Gastrocnemius medialis (tissue), 4 donors: ENCODE measurements at regions not wholly inside any gene's neighbourhood (a gene's known extent, or its start where the extent isn't known, plus 50 kb on each side); places are given as distances from the start of the nearest gene placed in this dataset.

Experiments
- POLR2A ChIP-seq, 2 donors: fragments of 450-650 bp; IDR thresholded peaks; one replicate each; pipeline ENCODE4 v1.6.1; 2017; ENCODE audit warnings: antibody characterized with exemption in 2 of 2, mild to moderate bottlenecking in 2 of 2, moderate library complexity in 2 of 2
- TF ChIP-seq, protein P1 (sequence below), 5 experiments: fragments of 450-650 bp in 3 of 5; fragments of 200-600 bp in 2 of 5; sonication (generic) in 2 of 5; IDR thresholded peaks in 4 of 5; conservative IDR thresholded peaks in 1 of 5; 1 replicate in 4 of 5; 2 replicates in 1 of 5; pipeline ENCODE4 v1.5.1; 2016 to 2019; ENCODE audit warnings: antibody characterized with exemption in 5 of 5, mild to moderate bottlenecking in 3 of 5, moderate library complexity in 3 of 5

DNA sequence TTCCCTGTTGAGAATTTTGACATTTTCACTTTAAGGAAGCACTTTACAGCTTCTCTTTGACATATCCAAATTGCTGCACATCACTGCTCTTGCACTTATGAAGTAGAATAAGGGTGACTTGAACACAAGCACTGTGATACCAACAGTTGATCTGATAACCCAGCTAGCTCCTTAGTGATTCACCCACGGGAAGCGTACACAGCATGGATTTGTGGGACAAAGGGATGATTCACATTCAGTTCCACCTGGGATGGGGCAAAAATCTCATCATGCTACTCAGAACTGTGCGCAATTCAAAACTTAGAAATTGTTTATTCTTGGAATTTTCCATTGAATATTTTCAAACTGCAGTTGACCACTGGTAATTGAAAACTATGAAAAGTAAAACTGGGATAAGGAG lies 1565.5 kb upstream of the CDH9 start:
- TF ChIP-seq, protein P1, sequence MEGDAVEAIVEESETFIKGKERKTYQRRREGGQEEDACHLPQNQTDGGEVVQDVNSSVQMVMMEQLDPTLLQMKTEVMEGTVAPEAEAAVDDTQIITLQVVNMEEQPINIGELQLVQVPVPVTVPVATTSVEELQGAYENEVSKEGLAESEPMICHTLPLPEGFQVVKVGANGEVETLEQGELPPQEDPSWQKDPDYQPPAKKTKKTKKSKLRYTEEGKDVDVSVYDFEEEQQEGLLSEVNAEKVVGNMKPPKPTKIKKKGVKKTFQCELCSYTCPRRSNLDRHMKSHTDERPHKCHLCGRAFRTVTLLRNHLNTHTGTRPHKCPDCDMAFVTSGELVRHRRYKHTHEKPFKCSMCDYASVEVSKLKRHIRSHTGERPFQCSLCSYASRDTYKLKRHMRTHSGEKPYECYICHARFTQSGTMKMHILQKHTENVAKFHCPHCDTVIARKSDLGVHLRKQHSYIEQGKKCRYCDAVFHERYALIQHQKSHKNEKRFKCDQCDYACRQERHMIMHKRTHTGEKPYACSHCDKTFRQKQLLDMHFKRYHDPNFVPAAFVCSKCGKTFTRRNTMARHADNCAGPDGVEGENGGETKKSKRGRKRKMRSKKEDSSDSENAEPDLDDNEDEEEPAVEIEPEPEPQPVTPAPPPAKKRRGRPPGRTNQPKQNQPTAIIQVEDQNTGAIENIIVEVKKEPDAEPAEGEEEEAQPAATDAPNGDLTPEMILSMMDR (IDR thresholded peaks at IDR 0.05 in 4 of 5, conservative IDR thresholded peaks at IDR 0.05 in 1 of 5), result no peak
- no peak for TF ChIP-seq POLR2A (IDR thresholded peaks at IDR 0.05)
